ENCODE measurements at regions not wholly inside any gene's neighbourhood (a gene's known extent, or its start where the extent isn't known, plus 50 kb on each side); places are given as distances from the start of the nearest gene placed in this dataset.

GRCh38 chr10:83153714-83154113 lies 985.6 kb upstream of the GHITM start:
- Mint-ChIP-seq H3K4me1 (peaks cover 4% of the 10 kb centered on the region), H3K9me3 (no peaks in the 10 kb centered on the region), H3K27ac (ENCODE audit: unreplicated experiment) (no peak overlapping the region), H3K36me3 (ENCODE audit: low read depth) (no peaks in the 10 kb centered on the region), H3K27me3 (ENCODE audit: low read depth) (no peaks in the 10 kb centered on the region), H3K4me3 (no peak overlapping the region)
- TF ChIP-seq CTCF (conservative IDR thresholded peaks at IDR 0.05): no peak
- no peak for DNase-seq (ENCODE audit: low read depth, low spot score)

GRCh38 chr10:83164156-83164555 lies 975.2 kb upstream of the GHITM start:
- Mint-ChIP-seq H3K27ac (ENCODE audit: unreplicated experiment) (no peak overlapping the region), H3K36me3 (ENCODE audit: low read depth) (no peaks in the 10 kb centered on the region), H3K27me3 (ENCODE audit: low read depth) (no peaks in the 10 kb centered on the region), H3K4me3 (no peak overlapping the region), H3K9me3 (no peaks in the 10 kb centered on the region), H3K4me1 (peaks cover 15% of the 10 kb centered on the region)
- no peak for DNase-seq (ENCODE audit: low read depth, low spot score)
- no peak for TF ChIP-seq CTCF (conservative IDR thresholded peaks at IDR 0.05)

GRCh38 chr10:83165265-83165664 lies 974.0 kb upstream of the GHITM start:
- Mint-ChIP-seq H3K36me3 (ENCODE audit: low read depth) (no peaks in the 10 kb centered on the region), H3K4me1 (peaks cover 9% of the 10 kb centered on the region), H3K27me3 (ENCODE audit: low read depth) (no peaks in the 10 kb centered on the region), H3K9me3 (no peaks in the 10 kb centered on the region), H3K27ac (ENCODE audit: unreplicated experiment) (no peak overlapping the region), H3K4me3 (no peak overlapping the region)
- DNase-seq (ENCODE audit: low read depth, low spot score): no peak
- no peak for TF ChIP-seq CTCF (conservative IDR thresholded peaks at IDR 0.05)

- no peak overlapping the region for H3K4me3 Mint-ChIP-seq
- H3K4me1 Mint-ChIP-seq: peaks cover 9% of the 10 kb centered on the region
- peak; percentile 42 for TF ChIP-seq CTCF (conservative IDR thresholded peaks at IDR 0.05)
- peak; percentile 15 for DNase-seq (ENCODE audit: low read depth, low spot score)
- H3K36me3 Mint-ChIP-seq (ENCODE audit: low read depth): no peaks in the 10 kb centered on the region
- H3K9me3 Mint-ChIP-seq: no peaks in the 10 kb centered on the region
- H3K27ac Mint-ChIP-seq (ENCODE audit: unreplicated experiment): peak overlapping the region; percentile 1
- H3K27me3 Mint-ChIP-seq (ENCODE audit: low read depth): no peaks in the 10 kb centered on the region
Measured at GRCh38 chr10:83166344-83166743, 973.0 kb upstream of the GHITM start.

- Mint-ChIP-seq H3K4me1 (peaks cover 9% of the 10 kb centered on the region), H3K9me3 (no peaks in the 10 kb centered on the region), H3K27ac (ENCODE audit: unreplicated experiment) (no peak overlapping the region), H3K36me3 (ENCODE audit: low read depth) (no peaks in the 10 kb centered on the region), H3K27me3 (ENCODE audit: low read depth) (no peaks in the 10 kb centered on the region), H3K4me3 (no peak overlapping the region)
- no peak for DNase-seq (ENCODE audit: low read depth, low spot score)
- TF ChIP-seq CTCF (conservative IDR thresholded peaks at IDR 0.05): no peak
Measured at GRCh38 chr10:83167081-83167480, 972.2 kb upstream of the GHITM start.

- TF ChIP-seq CTCF (conservative IDR thresholded peaks at IDR 0.05): no peak
- no peaks in the 10 kb centered on the region for H3K27me3 Mint-ChIP-seq (ENCODE audit: low read depth)
- H3K4me1 Mint-ChIP-seq: no peaks in the 10 kb centered on the region
- no peak overlapping the region for H3K27ac Mint-ChIP-seq (ENCODE audit: unreplicated experiment)
- DNase-seq (ENCODE audit: low read depth, low spot score): no peak
- peaks cover 11% of the 10 kb centered on the region for H3K9me3 Mint-ChIP-seq
- no peaks in the 10 kb centered on the region for H3K36me3 Mint-ChIP-seq (ENCODE audit: low read depth)
- H3K4me3 Mint-ChIP-seq: no peak overlapping the region
Measured at GRCh38 chr10:83176901-83177300, 962.4 kb upstream of the GHITM start.
